ENCODE measurements at regions not wholly inside any gene's neighbourhood (a gene's known extent, or its start where the extent isn't known, plus 50 kb on each side); places are given as distances from the start of the nearest gene placed in this dataset.

DNA sequence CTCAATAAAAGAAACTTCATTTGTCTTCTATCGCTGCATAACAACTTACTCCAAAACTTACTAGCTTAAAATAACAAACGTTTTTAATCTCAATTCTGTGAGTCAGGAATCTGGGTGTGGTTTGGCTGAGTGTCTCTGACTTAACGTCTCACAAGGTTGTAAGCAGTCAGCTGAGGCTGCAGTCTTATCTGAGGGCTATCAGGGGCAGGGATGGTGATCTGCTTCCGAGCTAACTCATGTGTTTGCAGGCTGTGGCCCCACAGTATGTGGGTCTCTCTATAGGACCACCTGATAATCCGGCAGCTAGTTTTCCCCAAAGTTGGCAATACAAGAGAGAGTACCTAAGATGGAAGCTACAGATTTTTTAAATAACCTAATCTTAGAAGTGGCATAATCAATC lies 234.2 kb upstream of the FGGY start:
- no peak for TF ChIP-seq YY1 (IDR thresholded peaks at IDR 0.05; ENCODE audit: low read depth, low read length)
- no peak for TF ChIP-seq POLR2AphosphoS5 (IDR thresholded peaks at IDR 0.05; ENCODE audit: low read depth, low read length)
- no peak for TF ChIP-seq BRCA1 (IDR thresholded peaks at IDR 0.05; ENCODE audit: low read depth, low read length)
- TF ChIP-seq KDM1A (IDR thresholded peaks at IDR 0.05; ENCODE audit: borderline replicate concordance, low read length), result no peak
- TF ChIP-seq, protein P1, sequence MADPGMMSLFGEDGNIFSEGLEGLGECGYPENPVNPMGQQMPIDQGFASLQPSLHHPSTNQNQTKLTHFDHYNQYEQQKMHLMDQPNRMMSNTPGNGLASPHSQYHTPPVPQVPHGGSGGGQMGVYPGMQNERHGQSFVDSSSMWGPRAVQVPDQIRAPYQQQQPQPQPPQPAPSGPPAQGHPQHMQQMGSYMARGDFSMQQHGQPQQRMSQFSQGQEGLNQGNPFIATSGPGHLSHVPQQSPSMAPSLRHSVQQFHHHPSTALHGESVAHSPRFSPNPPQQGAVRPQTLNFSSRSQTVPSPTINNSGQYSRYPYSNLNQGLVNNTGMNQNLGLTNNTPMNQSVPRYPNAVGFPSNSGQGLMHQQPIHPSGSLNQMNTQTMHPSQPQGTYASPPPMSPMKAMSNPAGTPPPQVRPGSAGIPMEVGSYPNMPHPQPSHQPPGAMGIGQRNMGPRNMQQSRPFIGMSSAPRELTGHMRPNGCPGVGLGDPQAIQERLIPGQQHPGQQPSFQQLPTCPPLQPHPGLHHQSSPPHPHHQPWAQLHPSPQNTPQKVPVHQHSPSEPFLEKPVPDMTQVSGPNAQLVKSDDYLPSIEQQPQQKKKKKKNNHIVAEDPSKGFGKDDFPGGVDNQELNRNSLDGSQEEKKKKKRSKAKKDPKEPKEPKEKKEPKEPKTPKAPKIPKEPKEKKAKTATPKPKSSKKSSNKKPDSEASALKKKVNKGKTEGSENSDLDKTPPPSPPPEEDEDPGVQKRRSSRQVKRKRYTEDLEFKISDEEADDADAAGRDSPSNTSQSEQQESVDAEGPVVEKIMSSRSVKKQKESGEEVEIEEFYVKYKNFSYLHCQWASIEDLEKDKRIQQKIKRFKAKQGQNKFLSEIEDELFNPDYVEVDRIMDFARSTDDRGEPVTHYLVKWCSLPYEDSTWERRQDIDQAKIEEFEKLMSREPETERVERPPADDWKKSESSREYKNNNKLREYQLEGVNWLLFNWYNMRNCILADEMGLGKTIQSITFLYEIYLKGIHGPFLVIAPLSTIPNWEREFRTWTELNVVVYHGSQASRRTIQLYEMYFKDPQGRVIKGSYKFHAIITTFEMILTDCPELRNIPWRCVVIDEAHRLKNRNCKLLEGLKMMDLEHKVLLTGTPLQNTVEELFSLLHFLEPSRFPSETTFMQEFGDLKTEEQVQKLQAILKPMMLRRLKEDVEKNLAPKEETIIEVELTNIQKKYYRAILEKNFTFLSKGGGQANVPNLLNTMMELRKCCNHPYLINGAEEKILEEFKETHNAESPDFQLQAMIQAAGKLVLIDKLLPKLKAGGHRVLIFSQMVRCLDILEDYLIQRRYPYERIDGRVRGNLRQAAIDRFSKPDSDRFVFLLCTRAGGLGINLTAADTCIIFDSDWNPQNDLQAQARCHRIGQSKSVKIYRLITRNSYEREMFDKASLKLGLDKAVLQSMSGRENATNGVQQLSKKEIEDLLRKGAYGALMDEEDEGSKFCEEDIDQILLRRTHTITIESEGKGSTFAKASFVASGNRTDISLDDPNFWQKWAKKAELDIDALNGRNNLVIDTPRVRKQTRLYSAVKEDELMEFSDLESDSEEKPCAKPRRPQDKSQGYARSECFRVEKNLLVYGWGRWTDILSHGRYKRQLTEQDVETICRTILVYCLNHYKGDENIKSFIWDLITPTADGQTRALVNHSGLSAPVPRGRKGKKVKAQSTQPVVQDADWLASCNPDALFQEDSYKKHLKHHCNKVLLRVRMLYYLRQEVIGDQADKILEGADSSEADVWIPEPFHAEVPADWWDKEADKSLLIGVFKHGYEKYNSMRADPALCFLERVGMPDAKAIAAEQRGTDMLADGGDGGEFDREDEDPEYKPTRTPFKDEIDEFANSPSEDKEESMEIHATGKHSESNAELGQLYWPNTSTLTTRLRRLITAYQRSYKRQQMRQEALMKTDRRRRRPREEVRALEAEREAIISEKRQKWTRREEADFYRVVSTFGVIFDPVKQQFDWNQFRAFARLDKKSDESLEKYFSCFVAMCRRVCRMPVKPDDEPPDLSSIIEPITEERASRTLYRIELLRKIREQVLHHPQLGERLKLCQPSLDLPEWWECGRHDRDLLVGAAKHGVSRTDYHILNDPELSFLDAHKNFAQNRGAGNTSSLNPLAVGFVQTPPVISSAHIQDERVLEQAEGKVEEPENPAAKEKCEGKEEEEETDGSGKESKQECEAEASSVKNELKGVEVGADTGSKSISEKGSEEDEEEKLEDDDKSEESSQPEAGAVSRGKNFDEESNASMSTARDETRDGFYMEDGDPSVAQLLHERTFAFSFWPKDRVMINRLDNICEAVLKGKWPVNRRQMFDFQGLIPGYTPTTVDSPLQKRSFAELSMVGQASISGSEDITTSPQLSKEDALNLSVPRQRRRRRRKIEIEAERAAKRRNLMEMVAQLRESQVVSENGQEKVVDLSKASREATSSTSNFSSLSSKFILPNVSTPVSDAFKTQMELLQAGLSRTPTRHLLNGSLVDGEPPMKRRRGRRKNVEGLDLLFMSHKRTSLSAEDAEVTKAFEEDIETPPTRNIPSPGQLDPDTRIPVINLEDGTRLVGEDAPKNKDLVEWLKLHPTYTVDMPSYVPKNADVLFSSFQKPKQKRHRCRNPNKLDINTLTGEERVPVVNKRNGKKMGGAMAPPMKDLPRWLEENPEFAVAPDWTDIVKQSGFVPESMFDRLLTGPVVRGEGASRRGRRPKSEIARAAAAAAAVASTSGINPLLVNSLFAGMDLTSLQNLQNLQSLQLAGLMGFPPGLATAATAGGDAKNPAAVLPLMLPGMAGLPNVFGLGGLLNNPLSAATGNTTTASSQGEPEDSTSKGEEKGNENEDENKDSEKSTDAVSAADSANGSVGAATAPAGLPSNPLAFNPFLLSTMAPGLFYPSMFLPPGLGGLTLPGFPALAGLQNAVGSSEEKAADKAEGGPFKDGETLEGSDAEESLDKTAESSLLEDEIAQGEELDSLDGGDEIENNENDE (IDR thresholded peaks at IDR 0.05; ENCODE audit: insufficient replicate concordance, low read length), result no peak
- no peak for TF ChIP-seq TAF1 (IDR thresholded peaks at IDR 0.05; ENCODE audit: low read depth, low read length)
- no peak for TF ChIP-seq SUZ12 (IDR thresholded peaks at IDR 0.05; ENCODE audit: low read length)
- TF ChIP-seq, protein P2, sequence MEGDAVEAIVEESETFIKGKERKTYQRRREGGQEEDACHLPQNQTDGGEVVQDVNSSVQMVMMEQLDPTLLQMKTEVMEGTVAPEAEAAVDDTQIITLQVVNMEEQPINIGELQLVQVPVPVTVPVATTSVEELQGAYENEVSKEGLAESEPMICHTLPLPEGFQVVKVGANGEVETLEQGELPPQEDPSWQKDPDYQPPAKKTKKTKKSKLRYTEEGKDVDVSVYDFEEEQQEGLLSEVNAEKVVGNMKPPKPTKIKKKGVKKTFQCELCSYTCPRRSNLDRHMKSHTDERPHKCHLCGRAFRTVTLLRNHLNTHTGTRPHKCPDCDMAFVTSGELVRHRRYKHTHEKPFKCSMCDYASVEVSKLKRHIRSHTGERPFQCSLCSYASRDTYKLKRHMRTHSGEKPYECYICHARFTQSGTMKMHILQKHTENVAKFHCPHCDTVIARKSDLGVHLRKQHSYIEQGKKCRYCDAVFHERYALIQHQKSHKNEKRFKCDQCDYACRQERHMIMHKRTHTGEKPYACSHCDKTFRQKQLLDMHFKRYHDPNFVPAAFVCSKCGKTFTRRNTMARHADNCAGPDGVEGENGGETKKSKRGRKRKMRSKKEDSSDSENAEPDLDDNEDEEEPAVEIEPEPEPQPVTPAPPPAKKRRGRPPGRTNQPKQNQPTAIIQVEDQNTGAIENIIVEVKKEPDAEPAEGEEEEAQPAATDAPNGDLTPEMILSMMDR (IDR thresholded peaks at IDR 0.05; ENCODE audit: control extremely low read depth in 1 of 3, insufficient read depth in 1 of 3, low read depth in 1 of 3, low read length in 3 of 3), result no peak
- no peak for TF ChIP-seq SP1 (IDR thresholded peaks at IDR 0.05; ENCODE audit: low read depth, low read length)
- no peak for TF ChIP-seq TEAD4 (IDR thresholded peaks at IDR 0.05; ENCODE audit: low read depth, low read length)
- TF ChIP-seq POLR2A (IDR thresholded peaks at IDR 0.05; ENCODE audit: control extremely low read depth in 1 of 2, low read depth in 2 of 2, low read length in 2 of 2), result no peak
- no peak for TF ChIP-seq GABPA (IDR thresholded peaks at IDR 0.05; ENCODE audit: borderline replicate concordance, insufficient read depth, low read length)
- no peak for TF ChIP-seq CREB1 (IDR thresholded peaks at IDR 0.05)
- no peak for TF ChIP-seq CHD2 (IDR thresholded peaks at IDR 0.05; ENCODE audit: low read length)

Data from H1 (cell line).